Ascending aorta (tissue), 2 donors: ENCODE measurements at regions not wholly inside any gene's neighbourhood (a gene's known extent, or its start where the extent isn't known, plus 50 kb on each side); places are given as distances from the start of the nearest gene placed in this dataset.

Experiments
- DNase-seq, 2 donors: peaks; one replicate each; pipeline ENCODE4 v3.0.0-alpha.2; 2019; ENCODE audit warnings: low spot score in 2 of 2
- H3K27ac ChIP-seq, 2 donors: fragments of 200-600 bp; sonication (generic); one replicate each; pipeline ENCODE4 v1.5.1; 2016 to 2017; ENCODE audit warnings: mild to moderate bottlenecking in 1 of 2
- H3K27me3 ChIP-seq: fragments of 200-600 bp; sonication (generic); one replicate; pipeline ENCODE4 v1.5.1; 2017
- H3K36me3 ChIP-seq, 2 donors: fragments of 200-600 bp; sonication (generic); one replicate each; pipeline ENCODE4 v1.5.1; 2016
- H3K4me1 ChIP-seq, 2 donors: fragments of 200-600 bp; sonication (generic); one replicate each; pipeline ENCODE4 v1.5.1; 2016 to 2017; ENCODE audit warnings: mild to moderate bottlenecking in 1 of 2
- H3K4me3 ChIP-seq, 2 donors: fragments of 200-600 bp; sonication (generic); one replicate each; pipeline ENCODE4 v1.5.1; 2016 to 2017; ENCODE audit warnings: mild to moderate bottlenecking in 1 of 2
- H3K9me3 ChIP-seq, 2 donors: fragments of 200-600 bp; sonication (generic); one replicate each; pipeline ENCODE4 v1.5.1; 2016
- CTCF ChIP-seq, 3 experiments: fragments of 200-600 bp in 2 of 3; fragments of 450-650 bp in 1 of 3; sonication (generic) in 2 of 3; IDR thresholded peaks; one replicate each; pipeline ENCODE4 v1.5.1; 2016 to 2019; ENCODE audit warnings: antibody characterized with exemption in 3 of 3, mild to moderate bottlenecking in 1 of 3, moderate library complexity in 1 of 3
- intact Hi-C: fragments of 100-400 bp; cut with DNase I; formaldehyde crosslinking; loops from one replicate; pipeline ENCODE4 v1.15.1; 2023

GRCh38 chr7:93765475-93765874 is 125.1 kb downstream of the TFPI2 start:
- H3K4me1 ChIP-seq = no peaks in the 10 kb centered on the region
- no peaks in the 10 kb centered on the region for H3K9me3 ChIP-seq
- no peak for DNase-seq
- H3K4me3 ChIP-seq = no peak overlapping the region
- no peaks in the 10 kb centered on the region for H3K27me3 ChIP-seq
- TF ChIP-seq CTCF (IDR thresholded peaks at IDR 0.05) = no peak
- H3K36me3 ChIP-seq = no peaks in the 10 kb centered on the region
- no peak overlapping the region for H3K27ac ChIP-seq
- intact Hi-C loops = no loop called here

- H3K9me3 ChIP-seq = no peaks in the 10 kb centered on the region
- no peak for TF ChIP-seq CTCF (IDR thresholded peaks at IDR 0.05)
- no peaks in the 10 kb centered on the region for H3K27me3 ChIP-seq
- intact Hi-C loops = no loop called here
- no peak for DNase-seq
- no peak overlapping the region for H3K27ac ChIP-seq
- H3K36me3 ChIP-seq = no peaks in the 10 kb centered on the region
- no peak overlapping the region for H3K4me3 ChIP-seq
- no peaks in the 10 kb centered on the region for H3K4me1 ChIP-seq
Observed at GRCh38 chr7:93758631-93759030, 131.9 kb downstream of the TFPI2 start.

GRCh38 chr7:93757426-93757825 is 133.1 kb downstream of the TFPI2 start:
- Histone ChIP-seq H3K27ac (no peak overlapping the region), H3K4me1 (no peaks in the 10 kb centered on the region), H3K27me3 (no peaks in the 10 kb centered on the region), H3K9me3 (no peaks in the 10 kb centered on the region), H3K4me3 (no peak overlapping the region), H3K36me3 (no peaks in the 10 kb centered on the region)
- no peak for DNase-seq
- intact Hi-C loops = no loop called here
- no peak for TF ChIP-seq CTCF (IDR thresholded peaks at IDR 0.05)

- DNase-seq = no peak
Observed at GRCh38 chr7:93756890-93757289, 133.7 kb downstream of the TFPI2 start.

GRCh38 chr7:93751421-93751820 is 139.1 kb downstream of the TFPI2 start:
- no peak for TF ChIP-seq CTCF (IDR thresholded peaks at IDR 0.05)
- Histone ChIP-seq H3K27me3 (no peaks in the 10 kb centered on the region), H3K9me3 (no peaks in the 10 kb centered on the region), H3K27ac (no peak overlapping the region), H3K36me3 (no peaks in the 10 kb centered on the region), H3K4me1 (no peaks in the 10 kb centered on the region), H3K4me3 (no peak overlapping the region)
- intact Hi-C loops = no loop called here
- DNase-seq = no peak

More at GRCh38 chr7:93756890-93757289, 133.7 kb downstream of the TFPI2 start:
- Histone ChIP-seq H3K4me3 (no peak overlapping the region), H3K27me3 (no peaks in the 10 kb centered on the region), H3K36me3 (no peaks in the 10 kb centered on the region), H3K4me1 (no peaks in the 10 kb centered on the region), H3K27ac (no peak overlapping the region), H3K9me3 (no peaks in the 10 kb centered on the region)
- intact Hi-C loops = no loop called here
- no peak for TF ChIP-seq CTCF (IDR thresholded peaks at IDR 0.05)

GRCh38 chr7:93750986-93751385 is 139.6 kb downstream of the TFPI2 start:
- no peak for TF ChIP-seq CTCF (IDR thresholded peaks at IDR 0.05)
- no peak overlapping the region for H3K4me3 ChIP-seq
- intact Hi-C loops = no loop called here
- no peaks in the 10 kb centered on the region for H3K9me3 ChIP-seq
- H3K36me3 ChIP-seq = no peaks in the 10 kb centered on the region
- DNase-seq = no peak
- H3K27ac ChIP-seq = no peak overlapping the region
- no peaks in the 10 kb centered on the region for H3K27me3 ChIP-seq
- no peaks in the 10 kb centered on the region for H3K4me1 ChIP-seq
